ENCODE measurements at regions not wholly inside any gene's neighbourhood (a gene's known extent, or its start where the extent isn't known, plus 50 kb on each side); places are given as distances from the start of the nearest gene placed in this dataset.

DNA sequence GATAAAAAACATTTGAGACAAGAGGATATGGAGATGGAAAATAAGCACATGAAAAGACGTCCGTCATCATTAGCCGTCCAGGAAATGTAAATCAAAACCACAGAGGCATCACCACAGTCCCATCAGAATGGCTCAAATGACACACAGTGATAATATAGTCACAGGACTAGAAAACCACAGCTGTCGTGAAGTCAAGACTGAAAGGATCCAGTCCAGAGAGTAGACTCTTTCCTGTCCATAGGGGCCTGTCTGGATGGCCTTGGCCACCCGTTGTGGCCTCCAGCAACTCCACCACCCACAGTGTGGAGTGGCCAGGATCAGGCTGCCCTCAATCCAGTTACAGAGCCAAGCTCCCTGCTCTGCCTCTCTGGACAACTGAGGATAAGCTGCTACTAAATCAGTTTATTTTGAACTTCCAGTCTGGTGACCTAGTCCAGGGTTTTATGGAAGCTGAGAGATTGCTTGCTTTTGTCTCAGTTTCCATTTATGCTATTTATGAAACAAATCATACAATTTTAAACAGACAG lies 60.4 kb downstream of the RHOB start:
- Histone ChIP-seq H3K79me2 (ENCODE audit: control insufficient read depth, insufficient read depth, low read length) (no peaks in the 10 kb centered on the region), H3K4me3 (no peak overlapping the region), H3K4me1 (replicated peaks in 1 of 2; ENCODE audit: control insufficient read depth in 2 of 2, insufficient read depth in 2 of 2, low read length in 2 of 2) (peaks cover 0 to 19% of the 10 kb centered on the region in 2 experiments; a peak in 3 of 5 replicates), H3K4me2 (ENCODE audit: insufficient read depth, low read length) (no peak overlapping the region), H3K9ac (ENCODE audit: insufficient read depth in 1 of 2, low read depth in 2 of 2, low read length in 2 of 2) (0 out of 4 replicates have a peak overlapping the region, but pooled peaks of 1 of the 2 experiments have one; percentile 3), H4K20me1 (replicated peaks; ENCODE audit: control insufficient read depth, insufficient read depth, low read length) (no peaks in the 10 kb centered on the region), H2AFZ (ENCODE audit: low read depth, low read length) (peak overlapping the region; percentile 7; the same call in 1 of the 2 replicates), H3K9me3 (replicated peaks; ENCODE audit: control insufficient read depth, insufficient read depth, low read depth, low read length) (no peaks in the 10 kb centered on the region), H3K27ac (ENCODE audit: extremely low read depth, low read depth, low read length) (no peak overlapping the region), H3K27me3 (ENCODE audit: control insufficient read depth in 2 of 2, insufficient read depth in 2 of 2, low read length in 2 of 2) (peaks cover 0 to 6% of the 10 kb centered on the region in 2 experiments; a peak in 2 of 5 replicates), H3K9me1 (ENCODE audit: control insufficient read depth, insufficient read depth, low read length) (no peaks in the 10 kb centered on the region), H3K36me3 (ENCODE audit: control insufficient read depth, insufficient read depth, low read length) (no peaks in the 10 kb centered on the region)
- no peak; the same call in 2 of the 3 replicates for ATAC-seq
- CTCF ChIA-PET (ENCODE audit: low intra/inter-chr PET ratio) = no interaction called here
- POLR2A ChIA-PET = interaction anchor here (0.7 kb wide), 2 partner anchors 75 to 344 kb away, joined by 3 read pairs; no protein-coding TSS in a partner anchor
- no TSS peak for BruUV-seq (replicated peaks)
- no peak for FAIRE-seq
- peak in 1 of 4 experiments; percentile 34 for DNase-seq (ENCODE audit: extremely low read depth in 1 of 4, low spot score in 3 of 4)
- intact Hi-C loops (cut with micrococcal nuclease) (no loop called here), in situ Hi-C loops (cut with MboI) (no loop called here)
- WGBS (ENCODE audit: insufficient coverage, low coverage, missing lambda C conversion rate) = 2% methylated on average over 5 of the region's 5 CpGs
- TF ChIP-seq, protein P1, sequence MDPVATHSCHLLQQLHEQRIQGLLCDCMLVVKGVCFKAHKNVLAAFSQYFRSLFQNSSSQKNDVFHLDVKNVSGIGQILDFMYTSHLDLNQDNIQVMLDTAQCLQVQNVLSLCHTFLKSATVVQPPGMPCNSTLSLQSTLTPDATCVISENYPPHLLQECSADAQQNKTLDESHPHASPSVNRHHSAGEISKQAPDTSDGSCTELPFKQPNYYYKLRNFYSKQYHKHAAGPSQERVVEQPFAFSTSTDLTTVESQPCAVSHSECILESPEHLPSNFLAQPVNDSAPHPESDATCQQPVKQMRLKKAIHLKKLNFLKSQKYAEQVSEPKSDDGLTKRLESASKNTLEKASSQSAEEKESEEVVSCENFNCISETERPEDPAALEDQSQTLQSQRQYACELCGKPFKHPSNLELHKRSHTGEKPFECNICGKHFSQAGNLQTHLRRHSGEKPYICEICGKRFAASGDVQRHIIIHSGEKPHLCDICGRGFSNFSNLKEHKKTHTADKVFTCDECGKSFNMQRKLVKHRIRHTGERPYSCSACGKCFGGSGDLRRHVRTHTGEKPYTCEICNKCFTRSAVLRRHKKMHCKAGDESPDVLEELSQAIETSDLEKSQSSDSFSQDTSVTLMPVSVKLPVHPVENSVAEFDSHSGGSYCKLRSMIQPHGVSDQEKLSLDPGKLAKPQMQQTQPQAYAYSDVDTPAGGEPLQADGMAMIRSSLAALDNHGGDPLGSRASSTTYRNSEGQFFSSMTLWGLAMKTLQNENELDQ (CRISPR knock-in tag; IDR thresholded peaks at IDR 0.05; ENCODE audit: borderline replicate concordance) = no peak
- TF ChIP-seq, protein P2, sequence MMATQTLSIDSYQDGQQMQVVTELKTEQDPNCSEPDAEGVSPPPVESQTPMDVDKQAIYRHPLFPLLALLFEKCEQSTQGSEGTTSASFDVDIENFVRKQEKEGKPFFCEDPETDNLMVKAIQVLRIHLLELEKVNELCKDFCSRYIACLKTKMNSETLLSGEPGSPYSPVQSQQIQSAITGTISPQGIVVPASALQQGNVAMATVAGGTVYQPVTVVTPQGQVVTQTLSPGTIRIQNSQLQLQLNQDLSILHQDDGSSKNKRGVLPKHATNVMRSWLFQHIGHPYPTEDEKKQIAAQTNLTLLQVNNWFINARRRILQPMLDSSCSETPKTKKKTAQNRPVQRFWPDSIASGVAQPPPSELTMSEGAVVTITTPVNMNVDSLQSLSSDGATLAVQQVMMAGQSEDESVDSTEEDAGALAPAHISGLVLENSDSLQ (IDR thresholded peaks at IDR 0.05) = peak; percentile 49
- TF ChIP-seq DACH1 (IDR thresholded peaks at IDR 0.05; ENCODE audit: partially characterized antibody) = no peak
- no peak for TF ChIP-seq ASH1L (IDR thresholded peaks at IDR 0.05; ENCODE audit: borderline replicate concordance, low read depth, partially characterized antibody)
- TF ChIP-seq ARNT (IDR thresholded peaks at IDR 0.05) = no peak
- TF ChIP-seq PHB (CRISPR knock-in tag; IDR thresholded peaks at IDR 0.05) = no peak
- TF ChIP-seq, protein P3, sequence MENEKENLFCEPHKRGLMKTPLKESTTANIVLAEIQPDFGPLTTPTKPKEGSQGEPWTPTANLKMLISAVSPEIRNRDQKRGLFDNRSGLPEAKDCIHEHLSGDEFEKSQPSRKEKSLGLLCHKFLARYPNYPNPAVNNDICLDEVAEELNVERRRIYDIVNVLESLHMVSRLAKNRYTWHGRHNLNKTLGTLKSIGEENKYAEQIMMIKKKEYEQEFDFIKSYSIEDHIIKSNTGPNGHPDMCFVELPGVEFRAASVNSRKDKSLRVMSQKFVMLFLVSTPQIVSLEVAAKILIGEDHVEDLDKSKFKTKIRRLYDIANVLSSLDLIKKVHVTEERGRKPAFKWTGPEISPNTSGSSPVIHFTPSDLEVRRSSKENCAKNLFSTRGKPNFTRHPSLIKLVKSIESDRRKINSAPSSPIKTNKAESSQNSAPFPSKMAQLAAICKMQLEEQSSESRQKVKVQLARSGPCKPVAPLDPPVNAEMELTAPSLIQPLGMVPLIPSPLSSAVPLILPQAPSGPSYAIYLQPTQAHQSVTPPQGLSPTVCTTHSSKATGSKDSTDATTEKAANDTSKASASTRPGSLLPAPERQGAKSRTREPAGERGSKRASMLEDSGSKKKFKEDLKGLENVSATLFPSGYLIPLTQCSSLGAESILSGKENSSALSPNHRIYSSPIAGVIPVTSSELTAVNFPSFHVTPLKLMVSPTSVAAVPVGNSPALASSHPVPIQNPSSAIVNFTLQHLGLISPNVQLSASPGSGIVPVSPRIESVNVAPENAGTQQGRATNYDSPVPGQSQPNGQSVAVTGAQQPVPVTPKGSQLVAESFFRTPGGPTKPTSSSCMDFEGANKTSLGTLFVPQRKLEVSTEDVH (IDR thresholded peaks at IDR 0.05; ENCODE audit: low read depth, partially characterized antibody) = no peak
- TF ChIP-seq, protein P4, sequence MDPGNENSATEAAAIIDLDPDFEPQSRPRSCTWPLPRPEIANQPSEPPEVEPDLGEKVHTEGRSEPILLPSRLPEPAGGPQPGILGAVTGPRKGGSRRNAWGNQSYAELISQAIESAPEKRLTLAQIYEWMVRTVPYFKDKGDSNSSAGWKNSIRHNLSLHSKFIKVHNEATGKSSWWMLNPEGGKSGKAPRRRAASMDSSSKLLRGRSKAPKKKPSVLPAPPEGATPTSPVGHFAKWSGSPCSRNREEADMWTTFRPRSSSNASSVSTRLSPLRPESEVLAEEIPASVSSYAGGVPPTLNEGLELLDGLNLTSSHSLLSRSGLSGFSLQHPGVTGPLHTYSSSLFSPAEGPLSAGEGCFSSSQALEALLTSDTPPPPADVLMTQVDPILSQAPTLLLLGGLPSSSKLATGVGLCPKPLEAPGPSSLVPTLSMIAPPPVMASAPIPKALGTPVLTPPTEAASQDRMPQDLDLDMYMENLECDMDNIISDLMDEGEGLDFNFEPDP (CRISPR knock-in tag; IDR thresholded peaks at IDR 0.05) = no peak
- TF ChIP-seq ZNF586 (CRISPR knock-in tag; conservative IDR thresholded peaks at IDR 0.05) = no peak
- TF ChIP-seq, protein P5, sequence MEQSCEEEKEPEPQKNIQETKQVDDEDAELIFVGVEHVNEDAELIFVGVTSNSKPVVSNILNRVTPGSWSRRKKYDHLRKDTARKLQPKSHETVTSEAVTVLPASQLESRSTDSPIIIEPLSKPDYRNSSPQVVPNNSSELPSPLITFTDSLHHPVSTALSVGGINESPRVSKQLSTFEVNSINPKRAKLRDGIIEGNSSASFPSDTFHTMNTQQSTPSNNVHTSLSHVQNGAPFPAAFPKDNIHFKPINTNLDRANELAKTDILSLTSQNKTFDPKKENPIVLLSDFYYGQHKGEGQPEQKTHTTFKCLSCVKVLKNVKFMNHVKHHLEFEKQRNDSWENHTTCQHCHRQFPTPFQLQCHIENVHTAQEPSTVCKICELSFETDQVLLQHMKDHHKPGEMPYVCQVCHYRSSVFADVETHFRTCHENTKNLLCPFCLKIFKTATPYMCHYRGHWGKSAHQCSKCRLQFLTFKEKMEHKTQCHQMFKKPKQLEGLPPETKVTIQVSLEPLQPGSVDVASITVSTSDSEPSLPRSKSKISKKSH (CRISPR knock-in tag; IDR thresholded peaks at IDR 0.05) = no peak
- no peak for TF ChIP-seq BRD4 (IDR thresholded peaks at IDR 0.05)
- no peak for TF ChIP-seq SIN3A (IDR thresholded peaks at IDR 0.05; ENCODE audit: borderline replicate concordance in 2 of 2, control insufficient read depth in 1 of 2, low read depth in 2 of 2, low read length in 2 of 2)
